ENCODE measurements at regions not wholly inside any gene's neighbourhood (a gene's known extent, or its start where the extent isn't known, plus 50 kb on each side); places are given as distances from the start of the nearest gene placed in this dataset.
"Not testable (repeated sequence)": the region's sequence is repeated elsewhere in the genome, so short reads cannot be mapped to it uniquely, and the experiment has no call there.

GRCh38 chr17:21572148-21572547 lies 120.2 kb upstream of the KCNJ18 start:
- not testable (repeated sequence) for TF ChIP-seq CTCF (conservative IDR thresholded peaks at IDR 0.05; ENCODE audit: low read depth, low read length); EZH2 (IDR thresholded peaks at IDR 0.05; ENCODE audit: borderline replicate concordance, low read depth, low read length, poor library complexity, severe bottlenecking)
